ENCODE measurements at regions not wholly inside any gene's neighbourhood (a gene's known extent, or its start where the extent isn't known, plus 50 kb on each side); places are given as distances from the start of the nearest gene placed in this dataset.
A peak's percentile ranks its signal among the peaks of the same experiment; 100 is the strongest.

DNA sequence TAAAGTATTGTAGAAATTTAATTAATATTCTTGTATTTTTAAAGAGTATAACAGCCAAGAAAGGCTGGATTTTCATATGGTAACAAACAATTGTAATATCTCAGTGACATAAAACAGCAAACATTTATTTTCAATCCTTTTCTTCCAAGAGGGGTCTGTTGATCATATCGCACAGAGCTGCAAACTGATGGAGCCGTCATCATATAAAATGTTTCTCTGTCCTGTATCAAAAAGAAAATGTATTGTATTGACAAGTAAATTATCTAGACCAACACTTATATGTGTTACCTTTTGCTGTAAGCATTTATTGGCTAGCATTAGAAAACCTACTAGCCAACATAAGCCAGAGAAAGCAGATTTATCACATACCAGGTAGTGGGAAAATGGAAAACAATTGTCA, 2861.4 kb upstream of the PCDH20 start:
- H3K9ac ChIP-seq (ENCODE audit: low read length), result no peak overlapping the region
- TF ChIP-seq EZH2phosphoT487 (conservative IDR thresholded peaks at IDR 0.05; ENCODE audit: low read length), result no peak
- TF ChIP-seq, protein P1, sequence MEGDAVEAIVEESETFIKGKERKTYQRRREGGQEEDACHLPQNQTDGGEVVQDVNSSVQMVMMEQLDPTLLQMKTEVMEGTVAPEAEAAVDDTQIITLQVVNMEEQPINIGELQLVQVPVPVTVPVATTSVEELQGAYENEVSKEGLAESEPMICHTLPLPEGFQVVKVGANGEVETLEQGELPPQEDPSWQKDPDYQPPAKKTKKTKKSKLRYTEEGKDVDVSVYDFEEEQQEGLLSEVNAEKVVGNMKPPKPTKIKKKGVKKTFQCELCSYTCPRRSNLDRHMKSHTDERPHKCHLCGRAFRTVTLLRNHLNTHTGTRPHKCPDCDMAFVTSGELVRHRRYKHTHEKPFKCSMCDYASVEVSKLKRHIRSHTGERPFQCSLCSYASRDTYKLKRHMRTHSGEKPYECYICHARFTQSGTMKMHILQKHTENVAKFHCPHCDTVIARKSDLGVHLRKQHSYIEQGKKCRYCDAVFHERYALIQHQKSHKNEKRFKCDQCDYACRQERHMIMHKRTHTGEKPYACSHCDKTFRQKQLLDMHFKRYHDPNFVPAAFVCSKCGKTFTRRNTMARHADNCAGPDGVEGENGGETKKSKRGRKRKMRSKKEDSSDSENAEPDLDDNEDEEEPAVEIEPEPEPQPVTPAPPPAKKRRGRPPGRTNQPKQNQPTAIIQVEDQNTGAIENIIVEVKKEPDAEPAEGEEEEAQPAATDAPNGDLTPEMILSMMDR (IDR thresholded peaks at IDR 0.05; ENCODE audit: insufficient read depth, low read length, poor library complexity, severe bottlenecking), result no peak
- H3K27ac ChIP-seq (ENCODE audit: low read depth, low read length), result no peak overlapping the region
- no peaks in the 10 kb centered on the region for H3F3A ChIP-seq (ENCODE audit: insufficient read depth)
- no peaks in the 10 kb centered on the region for H3K36me3 ChIP-seq (ENCODE audit: low read length)
- no peak overlapping the region for H3K4me2 ChIP-seq (ENCODE audit: low read depth, low read length, poor library complexity, severe bottlenecking)
- H4K20me1 ChIP-seq (ENCODE audit: low read depth, low read length), result no peaks in the 10 kb centered on the region
- no peaks in the 10 kb centered on the region for H3K9me2 ChIP-seq (replicated peaks; ENCODE audit: insufficient read depth, low read length)
- H2AFZ ChIP-seq (ENCODE audit: low read depth, low read length, severe bottlenecking), result no peak overlapping the region
- H3K4me3 ChIP-seq (ENCODE audit: insufficient read depth, low read length, poor library complexity, severe bottlenecking), result no peak overlapping the region
- no peaks in the 10 kb centered on the region for H3K79me2 ChIP-seq (ENCODE audit: insufficient read depth, low read length)
- peaks cover 14% of the 10 kb centered on the region; the same call in 1 of the 2 replicates for H3K9me3 ChIP-seq (ENCODE audit: insufficient read depth, low read length)
- no peaks in the 10 kb centered on the region for H3K27me3 ChIP-seq (ENCODE audit: low read length)

DNA sequence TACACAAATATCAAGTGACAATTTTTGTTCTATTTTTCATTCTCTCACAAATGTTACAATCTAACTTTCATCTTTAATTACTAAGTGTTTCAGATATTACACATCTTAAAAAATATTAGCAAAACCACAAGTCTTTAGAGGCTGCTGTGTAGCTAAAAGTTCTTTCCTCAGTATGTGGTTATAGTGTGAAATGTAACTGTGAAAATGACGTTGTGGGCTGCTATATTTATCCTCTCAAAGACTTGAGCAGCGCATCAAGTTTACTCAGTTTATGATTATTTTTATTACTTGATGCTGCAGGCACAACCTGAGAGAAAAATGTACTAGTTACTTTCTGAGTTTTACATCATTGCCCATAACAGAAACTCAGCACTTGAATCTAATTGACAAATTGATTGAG, 2860.6 kb upstream of the PCDH20 start:
- H3K9me2 ChIP-seq (replicated peaks; ENCODE audit: insufficient read depth, low read length), result no peaks in the 10 kb centered on the region
- H3F3A ChIP-seq (ENCODE audit: insufficient read depth), result no peaks in the 10 kb centered on the region
- no peak overlapping the region for H3K27ac ChIP-seq (ENCODE audit: low read depth, low read length)
- H3K36me3 ChIP-seq (ENCODE audit: low read length), result no peaks in the 10 kb centered on the region
- no peak overlapping the region for H3K9ac ChIP-seq (ENCODE audit: low read length)
- no peak overlapping the region for H3K4me2 ChIP-seq (ENCODE audit: low read depth, low read length, poor library complexity, severe bottlenecking)
- no peaks in the 10 kb centered on the region for H4K20me1 ChIP-seq (ENCODE audit: low read depth, low read length)
- H3K27me3 ChIP-seq (ENCODE audit: low read length), result no peaks in the 10 kb centered on the region
- TF ChIP-seq EZH2phosphoT487 (conservative IDR thresholded peaks at IDR 0.05; ENCODE audit: low read length), result no peak
- TF ChIP-seq, protein P1 (IDR thresholded peaks at IDR 0.05; ENCODE audit: insufficient read depth, low read length, poor library complexity, severe bottlenecking), result no peak
- H3K9me3 ChIP-seq (ENCODE audit: insufficient read depth, low read length), result peaks cover 8% of the 10 kb centered on the region; the same call in 1 of the 2 replicates
- H3K4me3 ChIP-seq (ENCODE audit: insufficient read depth, low read length, poor library complexity, severe bottlenecking), result no peak overlapping the region
- H3K79me2 ChIP-seq (ENCODE audit: insufficient read depth, low read length), result no peaks in the 10 kb centered on the region
- peak overlapping the region; percentile 38 for H2AFZ ChIP-seq (ENCODE audit: low read depth, low read length, severe bottlenecking)

DNA sequence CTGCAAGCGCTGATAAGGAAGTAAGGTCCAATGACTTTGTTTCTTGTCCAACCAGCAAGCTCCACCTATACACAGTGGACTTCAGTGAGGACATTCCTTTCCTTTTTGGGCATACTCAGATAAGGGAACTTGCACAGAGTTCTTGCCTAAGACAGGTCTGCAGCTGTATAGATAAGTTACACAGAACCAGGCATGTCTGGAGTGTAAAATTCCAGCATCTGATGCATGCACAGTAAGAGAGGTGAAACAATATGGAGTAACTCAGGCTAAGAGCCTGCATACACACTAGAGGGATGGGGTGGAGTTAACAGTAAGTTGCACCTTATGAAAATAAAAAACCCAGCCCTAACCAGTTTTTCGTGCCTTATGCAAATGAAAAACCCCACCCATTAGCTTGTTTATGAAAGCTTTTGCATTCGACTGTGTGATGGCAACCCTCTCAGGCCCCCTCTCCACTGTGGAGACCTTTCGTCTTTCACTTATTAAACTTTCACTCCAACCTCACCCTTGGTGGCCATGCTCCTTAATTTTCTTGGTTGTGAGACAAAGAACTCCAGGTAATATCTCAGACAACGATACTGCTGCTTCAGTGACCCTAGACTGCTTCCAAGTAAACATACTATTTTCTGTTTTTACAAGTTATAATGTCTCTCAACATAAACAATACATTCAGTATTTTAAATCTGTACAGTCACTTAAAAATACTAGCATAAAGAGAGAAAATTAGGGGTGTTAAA, 2859.0 kb upstream of the PCDH20 start:
- Histone ChIP-seq H2AFZ (ENCODE audit: low read depth, low read length, severe bottlenecking) (no peak overlapping the region), H3K27me3 (ENCODE audit: low read length) (no peaks in the 10 kb centered on the region)
- TF ChIP-seq EZH2phosphoT487 (conservative IDR thresholded peaks at IDR 0.05; ENCODE audit: low read length), result no peak
- TF ChIP-seq, protein P1 (IDR thresholded peaks at IDR 0.05; ENCODE audit: insufficient read depth, low read length, poor library complexity, severe bottlenecking), result no peak

More for the DNA sequence above, 2859.0 kb upstream of the PCDH20 start:
- H3F3A ChIP-seq (ENCODE audit: insufficient read depth), result no peaks in the 10 kb centered on the region
- H4K20me1 ChIP-seq (ENCODE audit: low read depth, low read length), result no peaks in the 10 kb centered on the region
- H3K4me3 ChIP-seq (ENCODE audit: insufficient read depth, low read length, poor library complexity, severe bottlenecking), result no peak overlapping the region
- no peaks in the 10 kb centered on the region for H3K9me2 ChIP-seq (replicated peaks; ENCODE audit: insufficient read depth, low read length)
- H3K79me2 ChIP-seq (ENCODE audit: insufficient read depth, low read length), result no peaks in the 10 kb centered on the region
- H3K9me3 ChIP-seq (ENCODE audit: insufficient read depth, low read length), result peaks cover 8% of the 10 kb centered on the region; the same call in 1 of the 2 replicates
- no peak overlapping the region for H3K27ac ChIP-seq (ENCODE audit: low read depth, low read length)
- H3K4me2 ChIP-seq (ENCODE audit: low read depth, low read length, poor library complexity, severe bottlenecking), result no peak overlapping the region
- H3K36me3 ChIP-seq (ENCODE audit: low read length), result no peaks in the 10 kb centered on the region
- H3K9ac ChIP-seq (ENCODE audit: low read length), result no peak overlapping the region

Measured in SU-DHL-6 (cell line).